GM23338 (cell line): ENCODE measurements at regions not wholly inside any gene's neighbourhood (a gene's known extent, or its start where the extent isn't known, plus 50 kb on each side); places are given as distances from the start of the nearest gene placed in this dataset.

Experiments
- ATAC-seq: fragments of 200-7000 bp; cut with Tn5 transposase; 3 replicates; pipeline ENCODE4 v1.9.1; 2020
- DNase-seq: peaks from one replicate; pipeline ENCODE4 v3.0.0-alpha.2; 2015; ENCODE audit warnings: low spot score
- H2AFZ ChIP-seq: fragments of 200-600 bp; sonication (generic); 2 replicates; pipeline ENCODE4 v1.8.0; 2016; ENCODE audit warnings: antibody characterized with exemption, mild to moderate bottlenecking, moderate library complexity
- H3F3A ChIP-seq: fragments of 200-600 bp; sonication (generic); replicated peaks from 2 replicates; pipeline ENCODE4 v1.8.0; 2017; ENCODE audit warnings: antibody characterized with exemption, mixed run types, low read depth
- H3K27ac ChIP-seq: fragments of 200-600 bp; sonication (generic); 2 replicates; pipeline ENCODE4 v1.6.1; 2016; ENCODE audit warnings: low read depth
- H3K27me3 ChIP-seq: fragments of 200-600 bp; sonication (generic); 2 replicates; pipeline ENCODE4 v1.8.0; 2016; ENCODE audit warnings: mild to moderate bottlenecking, mixed run types, moderate library complexity; ENCODE audit not compliant: insufficient read depth
- H3K36me3 ChIP-seq: fragments of 200-600 bp; sonication (generic); 2 replicates; pipeline ENCODE4 v1.8.0; 2016; ENCODE audit warnings: mild to moderate bottlenecking; ENCODE audit not compliant: insufficient read depth
- H3K4me1 ChIP-seq: fragments of 200-600 bp; sonication (generic); 2 replicates; pipeline ENCODE4 v1.8.0; 2016; ENCODE audit warnings: mild to moderate bottlenecking, moderate library complexity; ENCODE audit not compliant: insufficient read depth
- H3K4me2 ChIP-seq: fragments of 200-600 bp; sonication (generic); 2 replicates; pipeline ENCODE4 v1.7.1; 2017; ENCODE audit warnings: mixed run types
- H3K4me3 ChIP-seq: fragments of 200-600 bp; sonication (generic); 2 replicates; pipeline ENCODE4 v1.6.1; 2016; ENCODE audit warnings: mixed run types
- H3K79me2 ChIP-seq: fragments of 200-600 bp; sonication (generic); replicated peaks from 2 replicates; pipeline ENCODE4 v1.8.0; 2017; ENCODE audit warnings: mild to moderate bottlenecking; ENCODE audit not compliant: insufficient read depth
- H3K9me2 ChIP-seq: fragments of 200-600 bp; sonication (generic); 2 replicates; pipeline ENCODE4 v1.8.0; 2017; ENCODE audit not compliant: insufficient read depth
- H4K20me1 ChIP-seq: fragments of 200-600 bp; sonication (generic); replicated peaks from 2 replicates; pipeline ENCODE4 v1.8.0; 2017; ENCODE audit warnings: mild to moderate bottlenecking; ENCODE audit not compliant: insufficient read depth
- H3K27ac Mint-ChIP-seq: 2 replicates; pipeline ENCODE4 v1.8.0; 2020; ENCODE audit warnings: inconsistent platforms, mild to moderate bottlenecking, moderate library complexity, mixed read lengths
- H3K27me3 Mint-ChIP-seq: 3 replicates; pipeline ENCODE4 v1.8.0; 2022; ENCODE audit warnings: low read depth, mild to moderate bottlenecking, moderate library complexity, mixed read lengths, inconsistent platforms; ENCODE audit not compliant: insufficient read depth, poor library complexity
- H3K36me3 Mint-ChIP-seq: 3 replicates; pipeline ENCODE4 v1.8.0; 2021; ENCODE audit warnings: low read depth, mild to moderate bottlenecking, inconsistent platforms, moderate library complexity, mixed read lengths
- H3K4me1 Mint-ChIP-seq: 3 replicates; pipeline ENCODE4 v1.8.0; 2020; ENCODE audit warnings: mild to moderate bottlenecking, inconsistent platforms, mixed read lengths
- H3K4me3 Mint-ChIP-seq: 3 replicates; pipeline ENCODE4 v1.8.0; 2021; ENCODE audit warnings: moderate library complexity, mild to moderate bottlenecking, inconsistent platforms, mixed read lengths
- H3K9me3 Mint-ChIP-seq: 3 replicates; pipeline ENCODE4 v1.8.0; 2020; ENCODE audit warnings: moderate library complexity, mild to moderate bottlenecking, inconsistent platforms, mixed read lengths
- CREB1 ChIP-seq: fragments of 250-450 bp; sonication (Bioruptor Pico); IDR thresholded peaks from 2 replicates; pipeline ENCODE4 v1.5.0; 2020; ENCODE audit warnings: low read depth, mild to moderate bottlenecking, moderate library complexity
- CTCF ChIP-seq, 2 experiments: fragments of 200-600 bp in 1 of 2; sonication (generic) in 1 of 2; conservative IDR thresholded peaks; 2 replicates each; pipeline versions ENCODE4 v1.5.1 to v1.6.1; 2016 to 2017; ENCODE audit warnings: antibody characterized with exemption in 2 of 2, low read depth in 2 of 2, mild to moderate bottlenecking in 2 of 2, moderate library complexity in 1 of 2
- ETS1 ChIP-seq: IDR thresholded peaks from 2 replicates; pipeline ENCODE4 v1.6.1; 2016; ENCODE audit warnings: antibody characterized with exemption
- EZH2 ChIP-seq: fragments of 200-600 bp; sonication (generic); IDR thresholded peaks from one replicate; pipeline ENCODE4 v1.8.0; 2017; ENCODE audit warnings: antibody characterized with exemption, mild to moderate bottlenecking, low read depth; ENCODE audit not compliant: unreplicated experiment
- EZH2phosphoT487 ChIP-seq: fragments of 200-600 bp; sonication (generic); IDR thresholded peaks from one replicate; pipeline ENCODE4 v1.8.1; 2018; ENCODE audit warnings: antibody characterized with exemption; ENCODE audit not compliant: unreplicated experiment
- JUNB ChIP-seq: IDR thresholded peaks from one replicate; pipeline ENCODE4 v1.6.1; 2016; ENCODE audit warnings: antibody characterized with exemption; ENCODE audit not compliant: unreplicated experiment
- NANOG ChIP-seq: IDR thresholded peaks from 2 replicates; pipeline ENCODE4 v1.6.1; 2016; ENCODE audit warnings: antibody characterized with exemption, borderline replicate concordance
- POLR2AphosphoS5 ChIP-seq: IDR thresholded peaks from 2 replicates; pipeline ENCODE4 v1.6.1; 2016; ENCODE audit warnings: antibody characterized with exemption, low read depth
- REST ChIP-seq: IDR thresholded peaks from one replicate; pipeline ENCODE4 v1.6.1; 2018; ENCODE audit warnings: antibody characterized with exemption; ENCODE audit not compliant: unreplicated experiment
- STAT1 ChIP-seq: IDR thresholded peaks from one replicate; pipeline ENCODE4 v1.6.1; 2016; ENCODE audit warnings: antibody characterized with exemption; ENCODE audit not compliant: unreplicated experiment
- ZNF114 ChIP-seq: fragments of 250-450 bp; sonication (Bioruptor Pico); IDR thresholded peaks from 2 replicates; pipeline ENCODE4 v1.5.0; 2020; ENCODE audit warnings: mild to moderate bottlenecking, moderate library complexity
- ZNF331 ChIP-seq: fragments of 250-450 bp; sonication (Bioruptor Pico); IDR thresholded peaks from 2 replicates; pipeline ENCODE4 v1.5.0; 2020; ENCODE audit warnings: low read depth, mild to moderate bottlenecking, moderate library complexity

GRCh38 chr3:165920984-165921383 is 83.8 kb upstream of the BCHE start (continued):
- TF ChIP-seq ETS1: no peak
- TF ChIP-seq CTCF (conservative IDR thresholded peaks at IDR 0.05; ENCODE audit: low read depth in 2 of 2): no peak
- no peak for TF ChIP-seq JUNB

GRCh38 chr3:165919284-165919683 is 82.1 kb upstream of the BCHE start:
- Mint-ChIP-seq H3K27me3 (peaks cover 5% of the 10 kb centered on the region), H3K9me3 (peaks cover 10% of the 10 kb centered on the region; the same call in 1 of the 3 replicates), H3K27ac (no peak overlapping the region), H3K4me3 (no peak overlapping the region), H3K4me1 (no peaks in the 10 kb centered on the region; the same call in 2 of the 3 replicates), H3K36me3 (peaks cover 7% of the 10 kb centered on the region)
- TF ChIP-seq EZH2phosphoT487: no peak
- no peak for TF ChIP-seq JUNB
- no peak for TF ChIP-seq POLR2AphosphoS5
- no peak for TF ChIP-seq ZNF331
- no peak for TF ChIP-seq EZH2
- no peak for TF ChIP-seq CREB1
- Histone ChIP-seq H3K79me2 (no peaks in the 10 kb centered on the region; the same call in 1 of the 2 replicates), H3K9me2 (peaks cover 6% of the 10 kb centered on the region; the same call in 1 of the 2 replicates), H4K20me1 (no peaks in the 10 kb centered on the region), H3K4me2 (peak overlapping the region; percentile 22), H2AFZ (no peak overlapping the region; the same call in 1 of the 2 replicates), H3K4me3 (peak overlapping the region; percentile 42), H3F3A (no peaks in the 10 kb centered on the region), H3K36me3 (no peaks in the 10 kb centered on the region), H3K4me1 (no peaks in the 10 kb centered on the region), H3K27ac (no peak overlapping the region), H3K27me3 (no peaks in the 10 kb centered on the region)
- no peak for DNase-seq
- no peak for ATAC-seq

- peak overlapping the region; percentile 42 for H3K4me3 ChIP-seq
- ATAC-seq: no peak
- H3K4me3 Mint-ChIP-seq: no peak overlapping the region
- TF ChIP-seq STAT1: no peak
- no peak for TF ChIP-seq CREB1
- TF ChIP-seq EZH2: no peak
- no peak for TF ChIP-seq ZNF114
- TF ChIP-seq ETS1: no peak
- TF ChIP-seq REST: no peak
- no peak for TF ChIP-seq POLR2AphosphoS5
- TF ChIP-seq ZNF331: no peak
- no peak for TF ChIP-seq CTCF (conservative IDR thresholded peaks at IDR 0.05; ENCODE audit: low read depth in 2 of 2)
- no peak for TF ChIP-seq NANOG
- TF ChIP-seq JUNB: no peak
These were observed 81.4 kb upstream of the BCHE start for GRCh38 chr3:165918657-165918979.

More at GRCh38 chr3:165918657-165918979, 81.4 kb upstream of the BCHE start:
- H3K36me3 Mint-ChIP-seq: peaks cover 7% of the 10 kb centered on the region
- Histone ChIP-seq H3K9me2 (peaks cover 6% of the 10 kb centered on the region; the same call in 1 of the 2 replicates), H3K27me3 (no peaks in the 10 kb centered on the region), H2AFZ (peak overlapping the region; percentile 85; the same call in 1 of the 2 replicates), H3K36me3 (no peaks in the 10 kb centered on the region), H3F3A (no peaks in the 10 kb centered on the region), H4K20me1 (no peaks in the 10 kb centered on the region), H3K4me2 (peak overlapping the region; percentile 22; the same call in 1 of the 2 replicates), H3K4me1 (no peaks in the 10 kb centered on the region), H3K79me2 (no peaks in the 10 kb centered on the region; the same call in 1 of the 2 replicates), H3K27ac (no peak overlapping the region)
- H3K4me1 Mint-ChIP-seq: no peaks in the 10 kb centered on the region; the same call in 2 of the 3 replicates
- peak; percentile 34 for DNase-seq
- H3K27ac Mint-ChIP-seq: no peak overlapping the region
- H3K9me3 Mint-ChIP-seq: peaks cover 10% of the 10 kb centered on the region; the same call in 1 of the 3 replicates
- H3K27me3 Mint-ChIP-seq: peaks cover 5% of the 10 kb centered on the region
